ENCODE measurements at regions not wholly inside any gene's neighbourhood (a gene's known extent, or its start where the extent isn't known, plus 50 kb on each side); places are given as distances from the start of the nearest gene placed in this dataset.

DNA sequence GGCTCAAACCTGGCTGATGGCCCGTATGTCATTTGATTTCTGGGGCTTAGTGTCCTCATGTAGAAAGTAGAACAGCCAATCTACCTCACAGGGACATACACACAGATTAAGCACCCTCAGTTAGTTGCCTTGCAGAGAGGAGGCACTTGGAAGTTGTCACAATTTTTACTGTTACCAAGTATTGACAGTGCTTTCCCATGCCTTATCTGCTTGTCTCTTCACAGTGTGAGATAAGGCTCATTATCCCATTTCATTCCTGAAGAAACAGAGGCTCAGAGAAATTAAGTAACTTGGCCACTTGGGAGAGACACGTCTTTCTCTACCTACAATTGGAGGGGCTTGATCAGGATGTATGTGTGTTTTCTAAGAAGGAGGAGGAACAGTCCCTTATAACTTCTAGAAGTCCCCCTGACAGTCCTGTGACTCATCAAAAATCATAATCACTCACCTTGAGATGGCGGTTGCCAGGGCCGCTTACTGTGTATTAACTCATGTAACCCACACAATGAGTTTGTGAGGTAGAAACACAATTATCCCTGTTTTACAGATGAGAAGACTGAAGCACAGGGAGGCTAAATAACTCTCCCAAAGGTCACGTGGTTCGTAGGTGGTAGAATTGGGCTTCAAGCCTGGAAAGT, 56.9 kb upstream of the LHX1 start:
- H3K4me1 Mint-ChIP-seq (ENCODE audit: low read depth): peaks cover 3% of the 10 kb centered on the region
- DNase-seq (ENCODE audit: low spot score, unreplicated experiment): no peak
- H3K27ac Mint-ChIP-seq: no peak overlapping the region

GRCh38 chr17:36881323-36881722, 56.0 kb upstream of the LHX1 start:
- Mint-ChIP-seq H3K4me3 (ENCODE audit: low read depth) (no peak overlapping the region), H3K9me3 (ENCODE audit: low read depth) (peaks cover 11% of the 10 kb centered on the region), H3K27me3 (peaks cover 23% of the 10 kb centered on the region), H3K27ac (no peak overlapping the region), H3K36me3 (ENCODE audit: insufficient read depth) (no peaks in the 10 kb centered on the region), H3K4me1 (ENCODE audit: low read depth) (peaks cover 4% of the 10 kb centered on the region)
- DNase-seq (ENCODE audit: low spot score, unreplicated experiment): no peak
- TF ChIP-seq CTCF (IDR thresholded peaks at IDR 0.05; ENCODE audit: unreplicated experiment): no peak

More for the DNA sequence above, 56.9 kb upstream of the LHX1 start:
- Mint-ChIP-seq H3K36me3 (ENCODE audit: insufficient read depth) (no peaks in the 10 kb centered on the region), H3K9me3 (ENCODE audit: low read depth) (peaks cover 11% of the 10 kb centered on the region), H3K4me3 (ENCODE audit: low read depth) (no peak overlapping the region), H3K27me3 (peaks cover 26% of the 10 kb centered on the region)
- no peak for TF ChIP-seq CTCF (IDR thresholded peaks at IDR 0.05; ENCODE audit: unreplicated experiment)

GRCh38 chr17:36884495-36885152, 52.7 kb upstream of the LHX1 start:
- DNase-seq (ENCODE audit: low spot score, unreplicated experiment): no peak
- Mint-ChIP-seq H3K27me3 (peaks cover 27% of the 10 kb centered on the region), H3K4me1 (ENCODE audit: low read depth) (peaks cover 4% of the 10 kb centered on the region), H3K36me3 (ENCODE audit: insufficient read depth) (no peaks in the 10 kb centered on the region), H3K4me3 (ENCODE audit: low read depth) (peak overlapping the region; percentile 12), H3K9me3 (ENCODE audit: low read depth) (peaks cover 11% of the 10 kb centered on the region), H3K27ac (no peak overlapping the region)
- no peak for TF ChIP-seq CTCF (IDR thresholded peaks at IDR 0.05; ENCODE audit: unreplicated experiment)

GRCh38 chr17:36885153-36885735, 52.0 kb upstream of the LHX1 start:
- peaks cover 11% of the 10 kb centered on the region for H3K9me3 Mint-ChIP-seq (ENCODE audit: low read depth)
- no peak for TF ChIP-seq CTCF (IDR thresholded peaks at IDR 0.05; ENCODE audit: unreplicated experiment)
- H3K4me1 Mint-ChIP-seq (ENCODE audit: low read depth): peaks cover 5% of the 10 kb centered on the region
- no peak for DNase-seq (ENCODE audit: low spot score, unreplicated experiment)
- no peak overlapping the region for H3K4me3 Mint-ChIP-seq (ENCODE audit: low read depth)
- H3K27me3 Mint-ChIP-seq: peaks cover 27% of the 10 kb centered on the region
- H3K27ac Mint-ChIP-seq: no peak overlapping the region
- no peaks in the 10 kb centered on the region for H3K36me3 Mint-ChIP-seq (ENCODE audit: insufficient read depth)

- H3K27ac Mint-ChIP-seq: no peak overlapping the region
- H3K9me3 Mint-ChIP-seq (ENCODE audit: low read depth): peaks cover 10% of the 10 kb centered on the region
- no peak overlapping the region for H3K4me3 Mint-ChIP-seq (ENCODE audit: low read depth)
- H3K27me3 Mint-ChIP-seq: peaks cover 26% of the 10 kb centered on the region
- TF ChIP-seq CTCF (IDR thresholded peaks at IDR 0.05; ENCODE audit: unreplicated experiment): no peak
- no peaks in the 10 kb centered on the region for H3K36me3 Mint-ChIP-seq (ENCODE audit: insufficient read depth)
- H3K4me1 Mint-ChIP-seq (ENCODE audit: low read depth): peaks cover 5% of the 10 kb centered on the region
- DNase-seq (ENCODE audit: low spot score, unreplicated experiment): no peak
Measured at GRCh38 chr17:36885771-36886377, 51.4 kb upstream of the LHX1 start.
